Mesenchymal stem cell (in vitro differentiated cells and primary cell): ENCODE measurements at regions not wholly inside any gene's neighbourhood (a gene's known extent, or its start where the extent isn't known, plus 50 kb on each side); places are given as distances from the start of the nearest gene placed in this dataset.

ENCODE experiments used
- DNase-seq: peaks from one replicate; pipeline ENCODE4 v3.0.0-alpha.2; 2013
- H2AFZ ChIP-seq: one replicate; pipeline ENCODE4 v1.6.1; 2013; ENCODE audit warnings: low read depth, mild to moderate bottlenecking, control low read depth, inconsistent platforms, low read length, moderate library complexity
- H2AK5ac ChIP-seq: 2 replicates; pipeline ENCODE4 v1.6.1; 2013; ENCODE audit warnings: low read length, moderate library complexity, mild to moderate bottlenecking, inconsistent platforms; ENCODE audit not compliant: severe bottlenecking
- H2BK120ac ChIP-seq: one replicate; pipeline ENCODE4 v1.6.1; 2013; ENCODE audit warnings: low read depth, mild to moderate bottlenecking, inconsistent platforms, low read length, moderate library complexity
- H2BK12ac ChIP-seq, 2 experiments: one replicate each; pipeline ENCODE4 v1.6.1; 2013; ENCODE audit warnings: inconsistent platforms in 2 of 2, low read length in 2 of 2, mild to moderate bottlenecking in 2 of 2, moderate library complexity in 2 of 2, control low read depth in 1 of 2
- H2BK15ac ChIP-seq: one replicate; pipeline ENCODE4 v1.6.1; 2013; ENCODE audit warnings: mild to moderate bottlenecking, low read depth, inconsistent platforms; ENCODE audit not compliant: poor library complexity, severe bottlenecking
- H2BK5ac ChIP-seq: 2 replicates; pipeline ENCODE4 v1.6.1; 2013; ENCODE audit warnings: low read depth, mild to moderate bottlenecking, low read length, control low read depth, inconsistent platforms; ENCODE audit not compliant: poor library complexity, severe bottlenecking
- H3K14ac ChIP-seq, 2 experiments: one replicate each; pipeline ENCODE4 v1.6.1; 2013; ENCODE audit warnings: inconsistent platforms in 2 of 2, low read length in 2 of 2, control low read depth in 1 of 2, mild to moderate bottlenecking in 1 of 2, moderate library complexity in 1 of 2
- H3K18ac ChIP-seq, 2 experiments: one replicate each; pipeline ENCODE4 v1.6.1; 2013; ENCODE audit warnings: inconsistent platforms in 2 of 2, low read length in 2 of 2, control low read depth in 1 of 2, low read depth in 1 of 2, mild to moderate bottlenecking in 1 of 2
- H3K23ac ChIP-seq, 2 experiments: one replicate each; pipeline ENCODE4 v1.6.1; 2013; ENCODE audit warnings: inconsistent platforms in 2 of 2, low read length in 2 of 2, mild to moderate bottlenecking in 2 of 2, moderate library complexity in 2 of 2, control low read depth in 1 of 2
- H3K27ac ChIP-seq: 2 replicates; pipeline ENCODE4 v1.5.1; 2013; ENCODE audit warnings: mild to moderate bottlenecking, moderate library complexity, low read length, control low read depth, inconsistent platforms; ENCODE audit not compliant: poor library complexity, severe bottlenecking
- H3K27me3 ChIP-seq, 2 experiments: 2 replicates each; pipeline versions ENCODE4 v1.6.1 to v1.7.0; 2013; ENCODE audit warnings: low read length in 2 of 2, mild to moderate bottlenecking in 2 of 2, moderate library complexity in 2 of 2, control low read depth in 1 of 2, inconsistent platforms in 1 of 2; ENCODE audit not compliant: control insufficient read depth in 1 of 2, insufficient read depth in 1 of 2
- H3K36me3 ChIP-seq, 2 experiments: 2 replicates each; pipeline versions ENCODE4 v1.6.1 to v1.7.0; 2013; ENCODE audit warnings: low read length in 2 of 2, control low read depth in 1 of 2, inconsistent platforms in 1 of 2, low read depth in 1 of 2, mild to moderate bottlenecking in 1 of 2; ENCODE audit not compliant: insufficient read depth in 2 of 2, control insufficient read depth in 1 of 2
- H3K4ac ChIP-seq, 2 experiments: one replicate each; pipeline ENCODE4 v1.6.1; 2013; ENCODE audit warnings: inconsistent platforms in 2 of 2, low read length in 2 of 2, mild to moderate bottlenecking in 2 of 2, moderate library complexity in 2 of 2, control low read depth in 1 of 2, low read depth in 1 of 2
- H3K4me1 ChIP-seq: 2 replicates; pipeline ENCODE4 v1.6.1; 2013; ENCODE audit warnings: low read depth, low read length, control low read depth; ENCODE audit not compliant: control insufficient read depth, insufficient read depth
- H3K4me2 ChIP-seq: 2 replicates; pipeline ENCODE4 v1.6.1; 2013; ENCODE audit warnings: low read length, mild to moderate bottlenecking, inconsistent platforms; ENCODE audit not compliant: poor library complexity, severe bottlenecking
- H3K4me3 ChIP-seq, 2 experiments: 2 replicates each; pipeline versions ENCODE4 v1.5.1 to v1.7.0; 2013; ENCODE audit warnings: low read length in 2 of 2, mild to moderate bottlenecking in 2 of 2, control low read depth in 1 of 2, low read depth in 1 of 2; ENCODE audit not compliant: insufficient read depth in 1 of 2
- H3K79me1 ChIP-seq: replicated peaks from 2 replicates; pipeline ENCODE4 v1.6.1; 2013; ENCODE audit warnings: mild to moderate bottlenecking, control low read depth, low read length, inconsistent platforms; ENCODE audit not compliant: poor library complexity, severe bottlenecking
- H3K9ac ChIP-seq: 2 replicates; pipeline ENCODE4 v1.7.0; 2013; ENCODE audit warnings: mild to moderate bottlenecking, low read length, moderate library complexity
- H3K9me3 ChIP-seq: 2 replicates; pipeline ENCODE4 v1.7.0; 2013; ENCODE audit warnings: mild to moderate bottlenecking, low read length; ENCODE audit not compliant: control insufficient read depth
- H4K8ac ChIP-seq: one replicate; pipeline ENCODE4 v1.6.1; 2013; ENCODE audit warnings: inconsistent platforms, mild to moderate bottlenecking, low read length, moderate library complexity
- H4K91ac ChIP-seq: one replicate; pipeline ENCODE4 v1.6.1; 2013; ENCODE audit warnings: mild to moderate bottlenecking, low read length, inconsistent platforms
- WGBS: methylation state at CpG from one replicate; pipeline ENCODE4 v1.1.7; 2013; ENCODE audit warnings: mixed read lengths; 5-methylcytosine and 5-hydroxymethylcytosine counted together

DNA sequence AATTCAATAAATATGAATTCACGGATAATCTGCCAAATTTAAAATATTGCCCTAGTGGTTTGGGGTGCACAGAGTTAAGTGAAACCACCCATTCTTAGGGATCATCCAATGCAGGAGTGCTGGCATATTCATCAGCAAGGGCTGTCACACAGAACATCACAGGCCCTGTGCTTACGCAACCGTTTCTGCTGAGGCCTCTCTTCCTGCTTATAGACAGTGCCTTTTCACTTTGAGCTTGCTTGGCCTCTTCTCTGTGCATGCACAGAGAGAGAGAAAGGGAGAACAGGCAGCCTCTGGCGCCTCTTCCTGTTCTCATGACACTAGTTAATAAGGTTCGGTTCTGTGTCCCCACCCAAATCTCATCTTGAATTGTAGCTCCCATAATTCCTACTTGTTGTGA lies 366.3 kb downstream of the ICE1 start:
- Histone ChIP-seq H3K4me1 (no peaks in the 10 kb centered on the region), H3K36me3 (no peaks in the 10 kb centered on the region), H2AFZ (no peak overlapping the region), H4K8ac (no peak overlapping the region), H2BK120ac (no peak overlapping the region), H3K79me1 (no peaks in the 10 kb centered on the region), H3K27ac (no peak overlapping the region), H3K9me3 (no peaks in the 10 kb centered on the region), H2BK5ac (no peak overlapping the region), H2AK5ac (no peak overlapping the region), H3K14ac (no peak overlapping the region), H2BK15ac (no peak overlapping the region), H2BK12ac (no peak overlapping the region), H4K91ac (no peak overlapping the region), H3K4ac (no peak overlapping the region), H3K18ac (no peak overlapping the region), H3K4me2 (no peak overlapping the region), H3K27me3 (no peaks in the 10 kb centered on the region), H3K23ac (no peak overlapping the region), H3K9ac (no peak overlapping the region), H3K4me3 (no peak overlapping the region)
- no peak for DNase-seq
- WGBS = 75% methylated on average over 4 of the region's 5 CpGs

DNA sequence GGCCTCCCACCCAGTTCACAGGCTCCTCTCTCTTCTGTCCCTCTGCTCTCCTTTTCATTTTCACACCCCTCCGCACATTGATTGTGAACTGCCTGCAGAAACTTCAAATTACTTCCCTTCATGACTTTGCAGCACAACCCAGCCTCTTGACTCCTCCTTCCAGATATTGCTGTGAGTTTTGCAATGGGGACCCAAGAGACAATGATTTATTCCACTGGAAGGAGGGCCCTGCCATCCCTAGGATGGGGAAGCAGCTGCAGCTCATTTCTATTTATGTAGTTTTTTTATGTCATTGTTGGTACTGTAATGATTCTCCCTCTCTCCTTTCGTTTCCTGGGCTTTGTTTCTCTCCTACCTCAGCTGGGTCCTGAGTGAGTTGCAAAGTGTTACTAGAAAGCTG lies 364.9 kb downstream of the ICE1 start:
- Histone ChIP-seq H4K8ac (no peak overlapping the region), H2BK120ac (no peak overlapping the region), H3K79me1 (no peaks in the 10 kb centered on the region), H4K91ac (no peak overlapping the region), H3K27ac (no peak overlapping the region), H3K9ac (no peak overlapping the region), H3K23ac (no peak overlapping the region), H3K9me3 (no peaks in the 10 kb centered on the region), H3K14ac (no peak overlapping the region), H3K4me2 (no peak overlapping the region), H3K4me3 (no peak overlapping the region), H2BK5ac (no peak overlapping the region), H3K4me1 (no peaks in the 10 kb centered on the region), H2AK5ac (no peak overlapping the region), H3K27me3 (no peaks in the 10 kb centered on the region), H2BK12ac (no peak overlapping the region), H3K4ac (no peak overlapping the region), H2AFZ (no peak overlapping the region), H3K18ac (no peak overlapping the region), H3K36me3 (no peaks in the 10 kb centered on the region), H2BK15ac (no peak overlapping the region)
- no peak for DNase-seq
- WGBS = 100% methylated on average over 1 of the region's 2 CpGs

DNA sequence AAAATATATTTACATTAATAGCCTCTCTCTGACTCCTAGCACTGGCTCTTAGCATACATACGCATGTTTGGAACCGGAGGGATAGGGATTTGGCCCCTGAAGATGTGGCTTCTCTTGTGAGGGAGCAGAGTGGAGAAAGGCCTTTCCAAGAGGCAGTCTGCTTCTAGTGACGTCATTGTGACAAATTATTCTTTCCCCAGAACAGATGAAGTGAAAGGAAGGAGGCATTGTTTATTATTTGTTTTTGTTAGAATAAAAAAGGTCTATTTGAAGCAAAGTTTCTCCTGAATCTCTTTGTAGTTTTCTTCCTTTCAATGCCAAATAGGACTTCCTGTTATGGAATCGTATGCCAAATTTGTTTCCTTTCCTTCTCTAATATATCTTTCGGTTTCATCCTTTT lies 361.6 kb downstream of the ICE1 start:
- H2BK5ac ChIP-seq = no peak overlapping the region
- no peak overlapping the region for H2BK120ac ChIP-seq
- H2BK15ac ChIP-seq = no peak overlapping the region
- H3K4ac ChIP-seq = no peak overlapping the region
- H3K14ac ChIP-seq = no peak overlapping the region
- WGBS = 67% methylated on average over 5 of the region's 5 CpGs
- H3K4me1 ChIP-seq = no peaks in the 10 kb centered on the region
- H4K91ac ChIP-seq = no peak overlapping the region
- H3K27ac ChIP-seq = no peak overlapping the region
- no peak overlapping the region for H4K8ac ChIP-seq
- H3K79me1 ChIP-seq = no peaks in the 10 kb centered on the region
- no peak overlapping the region for H2BK12ac ChIP-seq
- no peak overlapping the region for H3K18ac ChIP-seq
- H3K9me3 ChIP-seq = no peaks in the 10 kb centered on the region
- no peak overlapping the region for H3K23ac ChIP-seq
- peak overlapping the region in 1 of 2 experiments; percentile 10 for H3K4me3 ChIP-seq
- H3K36me3 ChIP-seq = no peaks in the 10 kb centered on the region
- H3K9ac ChIP-seq = peak overlapping the region; percentile 16
- DNase-seq = no peak
- no peak overlapping the region for H2AFZ ChIP-seq
- no peak overlapping the region for H3K4me2 ChIP-seq
- no peak overlapping the region for H2AK5ac ChIP-seq
- no peaks in the 10 kb centered on the region for H3K27me3 ChIP-seq

DNA sequence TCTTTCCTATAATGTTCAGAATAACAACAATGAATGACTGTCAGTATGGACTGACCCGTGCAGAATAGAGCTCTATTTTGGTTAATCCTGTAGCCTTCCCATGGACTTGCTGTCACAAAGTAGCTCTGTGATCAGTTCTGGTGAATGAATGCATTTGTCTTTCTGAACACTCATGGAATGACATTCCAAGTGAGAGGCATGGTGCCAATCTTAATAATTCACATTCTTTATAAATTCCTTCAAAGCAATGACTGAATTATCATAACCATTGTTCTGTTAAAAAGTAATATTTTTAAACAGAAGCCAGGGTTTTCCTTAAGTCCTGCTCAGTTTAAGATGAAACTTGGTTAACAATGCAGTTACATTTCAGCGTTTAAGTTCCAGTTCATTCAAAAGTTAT lies 360.5 kb downstream of the ICE1 start:
- no peaks in the 10 kb centered on the region for H3K79me1 ChIP-seq

More for the DNA sequence above, 360.5 kb downstream of the ICE1 start:
- no peak overlapping the region for H3K14ac ChIP-seq
- H3K9me3 ChIP-seq = no peaks in the 10 kb centered on the region
- H2BK120ac ChIP-seq = no peak overlapping the region
- no peaks in the 10 kb centered on the region for H3K36me3 ChIP-seq
- no peak overlapping the region for H2BK5ac ChIP-seq
- no peak overlapping the region for H4K91ac ChIP-seq
- no peak overlapping the region for H3K9ac ChIP-seq
- H2BK15ac ChIP-seq = no peak overlapping the region
- no peak overlapping the region for H3K4ac ChIP-seq
- no peak overlapping the region for H3K18ac ChIP-seq
- no peak overlapping the region for H2AK5ac ChIP-seq
- H4K8ac ChIP-seq = no peak overlapping the region
- H3K27me3 ChIP-seq = no peaks in the 10 kb centered on the region
- H3K4me3 ChIP-seq = no peak overlapping the region
- no peak overlapping the region for H2AFZ ChIP-seq
- H3K27ac ChIP-seq = no peak overlapping the region
- no peak for DNase-seq
- no peak overlapping the region for H3K4me2 ChIP-seq
- 75% methylated on average over 2 of the region's 2 CpGs for WGBS
- H3K4me1 ChIP-seq = no peaks in the 10 kb centered on the region
- no peak overlapping the region for H2BK12ac ChIP-seq
- H3K23ac ChIP-seq = no peak overlapping the region
